GM12878 (cell line): ENCODE measurements at regions not wholly inside any gene's neighbourhood (a gene's known extent, or its start where the extent isn't known, plus 50 kb on each side); places are given as distances from the start of the nearest gene placed in this dataset.

ENCODE experiments used
- ATAC-seq: fragments of 200-7000 bp; cut with Tn5 transposase; 3 replicates; pipeline ENCODE4 v1.9.1; 2020; ENCODE audit warnings: mild to moderate bottlenecking, moderate library complexity
- BruUV-seq: library from RNA; stranded (reverse); fragments of 400-500 nt; replicated peaks from 2 replicates; lab custom pipeline; 2021; lab: Mats Ljungman, UMichigan
- CTCF ChIA-PET: fragments of 300-600 bp; sonication (Branson Sonifier 250); formaldehyde crosslinking; extraction: SDS; loops from one replicate; lab custom pipeline; 2021; ENCODE audit warnings: inconsistent platforms; lab: Yijun Ruan, JAX
- POLR2A ChIA-PET: fragments of 350-600 bp; formaldehyde crosslinking; extraction: SDS; loops from one replicate; lab custom pipeline; 2021; ENCODE audit warnings: inconsistent platforms; lab: Charles Lee
- RAD21 ChIA-PET: fragments of 300-600 bp; sonication (Branson Sonifier 250); formaldehyde crosslinking; loops from one replicate; lab custom pipeline; 2023; ENCODE audit warnings: antibody characterized with exemption; ENCODE audit not compliant: unreplicated experiment; lab: Charles Lee
- SMC1A ChIA-PET: fragments of 300-600 bp; sonication (Branson Sonifier 250); formaldehyde crosslinking; loops from one replicate; lab custom pipeline; 2023; ENCODE audit not compliant: unreplicated experiment, uncharacterized antibody; lab: Charles Lee
- DNase-seq: peaks from one replicate; pipeline ENCODE4 v3.0.0-alpha.2; 2011; ENCODE audit warnings: low read depth, low spot score
- FAIRE-seq: peaks from 3 replicates; lab custom pipeline; 2011; peaks lifted over from hg19 to GRCh38; lab: Jason Lieb, UNC
- H2AFZ ChIP-seq: 2 replicates; pipeline ENCODE4 v1.6.0; 2011; ENCODE audit warnings: low read depth, low read length, control low read depth; ENCODE audit not compliant: control insufficient read depth
- H3K27ac ChIP-seq: 2 replicates; pipeline ENCODE4 v1.5.1; 2011; ENCODE audit warnings: control low read depth; ENCODE audit not compliant: control insufficient read depth, insufficient read depth
- H3K27me3 ChIP-seq, 2 experiments: replicated peaks in 1 of 2; 2 replicates each; pipeline versions ENCODE4 v1.6.0 to v1.6.1; 2011; ENCODE audit warnings: low read length in 1 of 2; ENCODE audit not compliant: control insufficient read depth in 2 of 2, insufficient read depth in 2 of 2
- H3K36me3 ChIP-seq, 2 experiments: 2 replicates each; pipeline ENCODE4 v1.5.1; 2011; ENCODE audit warnings: low read length in 1 of 2; ENCODE audit not compliant: control insufficient read depth in 2 of 2, insufficient read depth in 2 of 2
- H3K4me1 ChIP-seq: 2 replicates; pipeline ENCODE4 v1.6.1; 2011; ENCODE audit warnings: mild to moderate bottlenecking, low read length, moderate library complexity, mixed read lengths; ENCODE audit not compliant: control insufficient read depth, insufficient read depth
- H3K4me2 ChIP-seq: 2 replicates; pipeline ENCODE4 v1.6.0; 2011; ENCODE audit warnings: control low read depth; ENCODE audit not compliant: control insufficient read depth, insufficient read depth
- H3K4me3 ChIP-seq: fragments of 200-600 bp; sonication (generic); 2 replicates; pipeline ENCODE4 v1.5.1; 2016
- H3K79me2 ChIP-seq: 2 replicates; pipeline ENCODE4 v1.6.0; 2011; ENCODE audit warnings: low read length; ENCODE audit not compliant: control insufficient read depth, insufficient read depth
- H3K9ac ChIP-seq: 2 replicates; pipeline ENCODE4 v1.8.0; 2011; ENCODE audit warnings: low read length, control low read depth, mixed read lengths; ENCODE audit not compliant: control insufficient read depth, insufficient read depth
- H3K9me3 ChIP-seq: replicated peaks from 3 replicates; pipeline ENCODE4 v1.5.1; 2011; ENCODE audit warnings: mild to moderate bottlenecking, low read length; ENCODE audit not compliant: control insufficient read depth, insufficient read depth
- H4K20me1 ChIP-seq: 2 replicates; pipeline ENCODE4 v1.6.0; 2011; ENCODE audit not compliant: control insufficient read depth, insufficient read depth
- BACH1 ChIP-seq: fragments of 450-650 bp; IDR thresholded peaks from 2 replicates; pipeline ENCODE4 v1.6.1; 2017; ENCODE audit warnings: mild to moderate bottlenecking, borderline replicate concordance
- ESRRA ChIP-seq: IDR thresholded peaks from 2 replicates; pipeline ENCODE4 v1.6.1; 2012; ENCODE audit warnings: mild to moderate bottlenecking, low read length, improper control_type of control experiment
- FOXK2 ChIP-seq: fragments of 450-650 bp; IDR thresholded peaks from 2 replicates; pipeline ENCODE4 v1.6.1; 2017; ENCODE audit warnings: mild to moderate bottlenecking, moderate library complexity
- GATAD2B ChIP-seq: fragments of 450-650 bp; conservative IDR thresholded peaks from 2 replicates; pipeline ENCODE4 v1.6.1; 2017; ENCODE audit warnings: low read depth, mild to moderate bottlenecking, moderate library complexity
- NFYA ChIP-seq: IDR thresholded peaks from 2 replicates; pipeline ENCODE4 v1.6.1; 2011; ENCODE audit warnings: low read depth, mild to moderate bottlenecking, low read length, improper control_type of control experiment, borderline replicate concordance
- POLR2A ChIP-seq: IDR thresholded peaks from 2 replicates; pipeline ENCODE4 v1.6.1; 2011; ENCODE audit warnings: low read depth, mild to moderate bottlenecking, low read length
- STAT1 ChIP-seq: fragments of 450-650 bp; conservative IDR thresholded peaks from 2 replicates; pipeline ENCODE4 v1.6.1; 2014; ENCODE audit warnings: antibody characterized with exemption, mild to moderate bottlenecking
- ZNF207 ChIP-seq: fragments of 450-650 bp; IDR thresholded peaks from 2 replicates; pipeline ENCODE4 v1.6.1; 2014; ENCODE audit warnings: antibody characterized with exemption, mild to moderate bottlenecking, borderline replicate concordance
- ZSCAN29 ChIP-seq: fragments of 450-650 bp; IDR thresholded peaks from 2 replicates; pipeline ENCODE4 v1.6.1; 2017; ENCODE audit warnings: mild to moderate bottlenecking, moderate library complexity
- WGBS: methylation state at CpG from one replicate; pipeline ENCODE4 v1.1.6; 2016; ENCODE audit warnings: low lambda C conversion rate; ENCODE audit not compliant: insufficient replicate concordance, insufficient coverage; ENCODE audit errors: missing lambda C conversion rate; 5-methylcytosine and 5-hydroxymethylcytosine counted together
- in situ Hi-C: fragments of 300-500 bp; cut with MboI; formaldehyde crosslinking; loops from 9 replicates; pipeline ENCODE4 v1.14.3; 2018; ENCODE audit warnings: mixed read lengths
- intact Hi-C: fragments of 100-400 bp; cut with micrococcal nuclease; formaldehyde crosslinking; loops from one replicate; pipeline ENCODE4 v1.14.2; 2022; ENCODE audit not compliant: unreplicated experiment
- TF ChIP-seq, protein P1 (sequence below): fragments of 450-650 bp; formaldehyde crosslinking; IDR thresholded peaks from 2 replicates; pipeline ENCODE4 v1.5.0; 2022; ENCODE audit warnings: mild to moderate bottlenecking, missing genetic modification characterization
- TF ChIP-seq, protein P2 (sequence below): IDR thresholded peaks from 2 replicates; pipeline ENCODE4 v1.6.1; 2011; ENCODE audit warnings: borderline replicate concordance, low read depth, mild to moderate bottlenecking, moderate library complexity, low read length; ENCODE audit not compliant: insufficient read depth, poor library complexity, severe bottlenecking

DNA sequence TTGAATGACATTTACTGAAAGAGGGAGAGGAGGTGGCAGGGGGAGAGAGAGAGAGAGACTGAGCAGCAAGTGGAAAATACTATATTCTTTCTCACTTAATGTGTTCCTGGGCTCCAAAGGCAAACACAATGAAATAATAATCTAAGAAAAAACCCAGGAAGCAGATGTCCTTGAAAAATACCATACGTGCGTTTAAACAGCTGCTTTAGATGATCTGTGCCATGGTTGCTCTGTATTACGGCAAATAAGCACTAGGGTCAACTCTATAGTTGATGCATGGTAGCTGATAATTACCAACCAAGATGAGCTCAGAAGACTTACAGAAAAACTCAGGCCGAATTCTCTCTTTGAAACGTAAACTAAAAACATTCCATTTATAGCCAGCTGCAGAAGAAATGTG is 410.3 kb upstream of the TBL1XR1 start (continued):
- TF ChIP-seq, protein P1, sequence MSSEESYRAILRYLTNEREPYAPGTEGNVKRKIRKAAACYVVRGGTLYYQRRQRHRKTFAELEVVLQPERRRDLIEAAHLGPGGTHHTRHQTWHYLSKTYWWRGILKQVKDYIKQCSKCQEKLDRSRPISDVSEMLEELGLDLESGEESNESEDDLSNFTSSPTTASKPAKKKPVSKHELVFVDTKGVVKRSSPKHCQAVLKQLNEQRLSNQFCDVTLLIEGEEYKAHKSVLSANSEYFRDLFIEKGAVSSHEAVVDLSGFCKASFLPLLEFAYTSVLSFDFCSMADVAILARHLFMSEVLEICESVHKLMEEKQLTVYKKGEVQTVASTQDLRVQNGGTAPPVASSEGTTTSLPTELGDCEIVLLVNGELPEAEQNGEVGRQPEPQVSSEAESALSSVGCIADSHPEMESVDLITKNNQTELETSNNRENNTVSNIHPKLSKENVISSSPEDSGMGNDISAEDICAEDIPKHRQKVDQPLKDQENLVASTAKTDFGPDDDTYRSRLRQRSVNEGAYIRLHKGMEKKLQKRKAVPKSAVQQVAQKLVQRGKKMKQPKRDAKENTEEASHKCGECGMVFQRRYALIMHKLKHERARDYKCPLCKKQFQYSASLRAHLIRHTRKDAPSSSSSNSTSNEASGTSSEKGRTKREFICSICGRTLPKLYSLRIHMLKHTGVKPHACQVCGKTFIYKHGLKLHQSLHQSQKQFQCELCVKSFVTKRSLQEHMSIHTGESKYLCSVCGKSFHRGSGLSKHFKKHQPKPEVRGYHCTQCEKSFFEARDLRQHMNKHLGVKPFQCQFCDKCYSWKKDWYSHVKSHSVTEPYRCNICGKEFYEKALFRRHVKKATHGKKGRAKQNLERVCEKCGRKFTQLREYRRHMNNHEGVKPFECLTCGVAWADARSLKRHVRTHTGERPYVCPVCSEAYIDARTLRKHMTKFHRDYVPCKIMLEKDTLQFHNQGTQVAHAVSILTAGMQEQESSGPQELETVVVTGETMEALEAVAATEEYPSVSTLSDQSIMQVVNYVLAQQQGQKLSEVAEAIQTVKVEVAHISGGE: no peak
- TF ChIP-seq NFYA (no peak), GATAD2B (no peak), ZNF207 (no peak)
- TF ChIP-seq, protein P2, sequence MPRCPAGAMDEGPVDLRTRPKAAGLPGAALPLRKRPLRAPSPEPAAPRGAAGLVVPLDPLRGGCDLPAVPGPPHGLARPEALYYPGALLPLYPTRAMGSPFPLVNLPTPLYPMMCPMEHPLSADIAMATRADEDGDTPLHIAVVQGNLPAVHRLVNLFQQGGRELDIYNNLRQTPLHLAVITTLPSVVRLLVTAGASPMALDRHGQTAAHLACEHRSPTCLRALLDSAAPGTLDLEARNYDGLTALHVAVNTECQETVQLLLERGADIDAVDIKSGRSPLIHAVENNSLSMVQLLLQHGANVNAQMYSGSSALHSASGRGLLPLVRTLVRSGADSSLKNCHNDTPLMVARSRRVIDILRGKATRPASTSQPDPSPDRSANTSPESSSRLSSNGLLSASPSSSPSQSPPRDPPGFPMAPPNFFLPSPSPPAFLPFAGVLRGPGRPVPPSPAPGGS: no peak

DNA sequence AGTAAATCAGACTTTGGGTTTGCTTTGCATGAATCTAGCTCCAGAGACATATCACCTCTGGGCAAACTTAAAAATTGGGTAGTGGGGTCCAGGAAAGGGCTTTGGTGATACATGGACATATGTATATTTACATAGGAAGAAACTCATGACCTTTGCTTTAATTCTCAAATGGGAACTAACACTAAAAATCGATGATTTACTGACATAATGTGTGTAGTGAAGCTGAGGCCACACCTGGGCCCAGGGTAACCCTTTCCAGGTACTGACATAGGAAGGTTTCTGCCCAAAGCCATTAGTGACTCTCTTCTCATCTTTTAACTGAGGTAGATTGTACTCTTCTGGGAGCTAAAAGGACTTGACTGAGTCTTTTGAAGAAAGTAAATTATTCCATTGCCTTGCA is 411.2 kb upstream of the TBL1XR1 start:
- Histone ChIP-seq H3K27ac (no peak overlapping the region), H3K36me3 (no peaks in the 10 kb centered on the region), H3K79me2 (no peaks in the 10 kb centered on the region), H3K4me3 (no peak overlapping the region), H3K9ac (no peak overlapping the region), H3K4me1 (peaks cover 3% of the 10 kb centered on the region; the same call in 1 of the 2 replicates), H4K20me1 (no peaks in the 10 kb centered on the region), H3K27me3 (peaks cover 0 to 3% of the 10 kb centered on the region in 2 experiments; a peak in 1 of 4 replicates), H2AFZ (no peak overlapping the region), H3K9me3 (no peaks in the 10 kb centered on the region; the same call in 2 of the 3 replicates), H3K4me2 (no peak overlapping the region)
- ChIA-PET CTCF (interaction anchor here (0.6 kb wide), 1 partner anchor 398 kb away, joined by 3 read pairs; no protein-coding TSS in a partner anchor), SMC1A (no interaction called here), RAD21 (no interaction called here), POLR2A (no interaction called here)
- ATAC-seq (no peak), FAIRE-seq (no peak), DNase-seq (no peak)
- no TSS peak for BruUV-seq
- 6% methylated on average over 1 of the region's 1 CpG for WGBS
- intact Hi-C loops (no loop called here), in situ Hi-C loops (no loop called here)
- TF ChIP-seq STAT1: no peak
- TF ChIP-seq ZSCAN29: no peak
- TF ChIP-seq ESRRA: no peak
- no peak for TF ChIP-seq BACH1
- no peak for TF ChIP-seq POLR2A
- TF ChIP-seq FOXK2: no peak
